GM13976 (cell line): ENCODE measurements at regions not wholly inside any gene's neighbourhood (a gene's known extent, or its start where the extent isn't known, plus 50 kb on each side); places are given as distances from the start of the nearest gene placed in this dataset.

Experiments used
- DNase-seq: peaks from one replicate; pipeline ENCODE4 v3.0.0; 2012; ENCODE audit warnings: low spot score
- CTCF ChIP-seq: IDR thresholded peaks from 2 replicates; pipeline ENCODE4 v1.5.1; 2012; ENCODE audit warnings: borderline replicate concordance, mild to moderate bottlenecking; ENCODE audit not compliant: insufficient read depth; ENCODE audit errors: extremely low read depth, missing control alignments, control extremely low read depth
- in situ Hi-C: fragments of 300-500 bp; cut with MboI; formaldehyde crosslinking; loops from one replicate; pipeline ENCODE4 v1.12.0; 2022; ENCODE audit warnings: low sequenced_read_pairs, mixed read lengths, inconsistent platforms; ENCODE audit not compliant: unreplicated experiment

DNA sequence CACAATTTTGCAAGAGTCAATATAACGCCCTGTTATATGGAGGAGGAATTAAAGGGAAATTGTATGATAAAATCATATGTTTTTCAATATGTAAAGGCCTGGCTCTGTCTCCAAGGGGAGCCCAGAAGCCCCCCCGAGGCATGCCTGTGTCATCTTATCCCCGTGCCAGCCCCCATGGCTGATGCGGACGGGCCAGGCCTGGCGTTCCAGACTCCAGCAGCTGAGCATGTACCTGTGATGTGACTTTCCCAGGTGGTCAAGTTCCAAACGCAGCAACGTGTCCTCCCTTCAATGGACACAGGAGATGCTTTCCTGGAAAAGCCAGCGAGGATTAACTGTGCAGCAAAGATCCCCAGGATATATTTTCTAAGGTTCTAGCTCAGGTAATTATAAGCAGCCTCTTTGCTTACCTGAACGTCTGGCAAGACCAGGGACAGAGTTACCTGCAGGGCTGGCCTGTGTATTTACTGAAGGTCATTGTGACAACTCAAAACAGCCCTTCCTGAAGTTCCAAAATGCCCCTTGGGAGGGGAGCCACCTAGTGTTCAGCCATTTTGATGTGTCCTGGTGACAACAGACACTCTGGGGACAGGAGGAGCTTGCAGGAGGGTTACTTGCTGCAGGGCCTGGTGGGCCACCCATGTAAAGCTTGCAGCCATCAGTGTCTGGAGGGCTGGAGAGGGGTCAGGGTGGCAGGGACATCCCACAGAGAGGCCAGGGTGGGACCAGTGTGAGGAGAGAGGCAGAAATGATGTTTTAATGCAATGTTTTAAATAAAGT is 53.3 kb upstream of the RNU6ATAC start:
- in situ Hi-C loops: no loop called here

DNA sequence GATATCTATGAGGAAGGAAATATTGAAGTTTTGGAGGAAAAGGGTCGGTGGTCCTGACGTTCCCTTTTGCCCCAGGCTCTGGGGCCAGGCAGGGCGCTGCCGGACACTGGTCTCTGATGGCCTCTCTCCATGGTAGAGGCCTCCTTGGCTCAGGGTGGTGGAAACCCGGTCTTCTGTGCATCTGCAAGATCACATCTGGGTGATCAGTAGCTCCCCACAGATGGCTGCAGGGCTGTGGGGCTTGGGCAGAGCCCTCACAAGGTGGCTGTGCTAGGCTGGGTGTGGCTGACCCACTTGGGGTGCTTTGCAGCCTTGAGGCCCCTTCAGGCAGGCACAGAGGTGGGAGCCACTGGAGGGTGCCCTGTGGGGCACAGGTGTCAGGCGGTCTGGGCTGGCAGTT is 53.9 kb upstream of the RNU6ATAC start:
- in situ Hi-C loops: no loop called here
- TF ChIP-seq CTCF: no peak

More for the DNA sequence above, 53.3 kb upstream of the RNU6ATAC start:
- DNase-seq: peak; percentile 57
- TF ChIP-seq CTCF: no peak

DNA sequence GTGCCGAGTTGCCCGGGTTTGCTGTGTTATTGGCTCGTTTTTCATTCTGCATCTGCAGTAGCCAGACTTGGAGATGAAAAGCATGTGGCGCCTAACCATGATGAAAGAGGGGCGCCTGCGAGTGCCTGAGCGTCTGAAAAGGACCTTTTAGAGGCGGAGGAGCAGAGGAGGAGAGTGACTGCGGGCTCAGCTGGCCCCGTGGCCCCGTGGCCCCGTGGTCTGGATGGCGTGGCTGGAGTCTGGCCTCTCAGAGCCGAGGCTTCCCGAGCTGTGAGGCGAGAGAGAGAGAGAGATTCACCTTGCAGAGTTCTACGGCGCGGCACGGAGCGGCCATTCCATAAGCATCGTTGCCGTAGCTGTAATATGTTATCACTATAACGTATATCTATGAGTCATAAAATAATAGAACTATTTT is 55.3 kb upstream of the RNU6ATAC start:
- in situ Hi-C loops: no loop called here
- no peak for DNase-seq
- TF ChIP-seq CTCF: no peak

More for the DNA sequence above, 53.9 kb upstream of the RNU6ATAC start:
- DNase-seq: no peak

DNA sequence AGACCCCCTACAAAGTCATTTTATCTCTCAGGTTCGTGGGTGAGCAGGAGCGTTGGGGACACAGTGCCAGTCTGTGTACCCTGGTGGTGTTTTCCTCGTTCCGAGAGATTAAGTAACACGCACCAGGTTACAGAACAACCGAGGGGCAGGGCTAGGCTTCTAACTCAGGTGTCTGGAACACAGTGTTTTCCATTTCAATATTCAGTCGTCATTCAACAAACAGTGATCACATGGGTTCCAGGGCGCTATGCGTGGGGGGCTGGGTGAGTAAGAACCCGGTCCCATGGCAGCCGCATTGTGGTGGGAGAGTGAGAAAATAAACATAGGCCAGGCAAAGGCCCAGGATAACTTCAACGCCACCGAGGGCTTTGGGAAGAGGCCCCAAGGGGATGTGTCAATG is 55.9 kb upstream of the RNU6ATAC start:
- no peak for TF ChIP-seq CTCF
- no peak for DNase-seq
- in situ Hi-C loops: no loop called here

DNA sequence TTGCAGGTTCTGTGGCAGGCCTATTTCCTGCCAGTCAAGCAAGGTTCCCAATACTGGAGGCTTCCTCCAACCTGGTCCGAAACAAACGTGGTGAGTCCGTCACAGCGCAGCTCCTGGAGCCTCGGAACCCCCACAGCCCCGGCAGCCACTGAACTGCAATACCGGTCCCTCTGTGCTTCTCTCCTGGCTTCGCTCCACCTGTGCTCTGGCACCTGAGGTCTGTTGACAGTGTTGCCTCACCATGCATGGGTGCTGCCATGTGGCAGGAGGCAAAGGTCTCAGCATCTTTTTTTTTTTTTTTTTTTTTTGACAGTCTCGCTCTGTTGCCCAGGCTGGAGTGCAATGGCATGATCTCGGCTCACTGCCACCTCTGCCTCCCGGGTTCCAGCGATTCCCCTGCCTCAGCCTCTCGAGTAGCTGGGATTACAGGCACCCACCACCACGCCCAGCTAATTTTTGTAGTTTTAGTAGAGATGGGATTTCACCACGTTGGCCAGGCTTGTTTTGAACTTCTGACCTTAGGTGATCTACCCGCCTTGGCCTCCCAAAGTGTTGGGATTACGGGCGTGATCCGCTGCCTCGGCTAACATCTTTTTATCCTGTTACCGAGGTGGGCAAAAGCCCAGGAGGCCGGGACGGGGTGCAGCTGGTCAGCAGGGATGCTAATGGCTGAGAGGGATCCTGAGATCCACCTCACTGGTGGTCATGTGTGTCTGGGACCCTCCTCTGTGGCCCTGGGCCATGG is 57.1 kb upstream of the RNU6ATAC start:
- DNase-seq: no peak
- TF ChIP-seq CTCF: no peak
- in situ Hi-C loops: no loop called here

GRCh38 chr9:134222018-134222573 is 57.7 kb upstream of the RNU6ATAC start:
- DNase-seq: no peak
- in situ Hi-C loops: no loop called here
- TF ChIP-seq CTCF: no peak
